Suppressor macrophage (primary cell): ENCODE measurements at regions not wholly inside any gene's neighbourhood (a gene's known extent, or its start where the extent isn't known, plus 50 kb on each side); places are given as distances from the start of the nearest gene placed in this dataset.

Source experiments
- DNase-seq, 4 experiments: peaks; one replicate each; pipeline ENCODE4 v3.0.0-alpha.2; 2020 to 2022

GRCh38 chr1:208803011-208803811 is 559.0 kb upstream of the PLXNA2 start:
- peak in 3 of 4 experiments; percentile 16 to 60 (median 26) for DNase-seq

DNA sequence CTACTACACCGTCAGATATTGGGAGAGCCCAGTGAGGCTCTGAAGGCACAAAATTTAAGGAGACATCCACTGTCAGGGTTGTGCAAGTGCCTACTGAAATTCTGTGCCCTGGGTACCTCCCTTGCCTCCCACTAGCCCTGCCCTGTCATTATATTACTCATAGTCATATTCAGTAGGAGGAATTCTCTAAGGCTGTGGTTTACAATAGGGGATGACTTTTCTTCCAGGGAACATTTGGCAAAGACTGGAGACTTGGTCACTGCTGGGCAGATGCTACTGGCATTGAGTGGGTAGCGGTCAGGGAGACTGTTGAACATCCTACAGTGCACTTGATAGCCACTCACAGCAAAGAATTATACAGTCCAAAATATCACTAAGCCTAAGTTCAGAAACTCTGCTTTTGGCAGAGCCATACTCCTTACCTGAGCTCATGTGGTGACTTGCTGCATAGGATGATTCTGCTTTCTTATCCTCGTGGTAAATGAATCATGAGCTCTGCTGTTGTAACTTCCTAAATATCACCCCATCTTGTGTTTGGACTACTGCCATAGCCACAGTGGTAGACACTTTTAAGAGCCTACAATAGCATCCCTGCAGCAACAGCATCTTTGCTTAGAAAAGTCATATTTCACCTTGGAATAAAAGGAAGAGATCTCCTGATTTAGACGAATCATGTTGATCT is 563.4 kb upstream of the PLXNA2 start:
- peak; percentile 9 to 74 (median 33) for DNase-seq

GRCh38 chr1:208808301-208808700 is 564.1 kb upstream of the PLXNA2 start:
- DNase-seq, result no peak

- DNase-seq, result no peak
Measured at GRCh38 chr1:208809876-208810275, 565.7 kb upstream of the PLXNA2 start.

DNA sequence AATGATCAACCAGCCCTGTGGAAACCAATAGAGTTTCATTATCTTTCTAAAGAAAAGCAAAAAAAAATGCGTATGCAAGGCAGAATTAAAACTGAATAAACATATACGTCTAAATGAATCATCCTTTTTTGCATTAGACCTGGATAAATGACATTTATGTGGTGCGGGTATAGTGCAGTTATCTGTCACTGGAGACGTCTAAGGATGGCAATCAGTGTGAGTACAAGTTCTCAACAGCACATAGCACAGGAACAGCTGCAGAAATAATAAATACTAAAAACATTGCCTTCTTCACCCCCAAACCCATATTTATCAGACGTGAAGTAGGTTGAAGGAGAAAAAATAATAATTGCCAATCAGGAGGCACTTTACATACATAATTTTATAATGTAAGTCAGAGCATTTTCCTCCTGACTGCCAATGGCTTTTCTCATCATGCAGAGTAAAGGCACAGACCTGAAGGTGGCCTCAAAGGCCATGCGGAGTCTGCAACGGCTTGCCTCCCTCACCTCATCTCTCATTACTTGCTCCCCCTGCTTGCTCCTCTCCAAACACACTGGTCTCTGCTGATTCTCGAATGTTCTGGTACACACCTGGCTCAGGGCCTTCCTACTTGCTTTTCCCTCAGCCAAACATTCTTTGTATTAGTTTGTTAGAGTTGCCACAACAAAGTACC is 574.7 kb upstream of the PLXNA2 start:
- DNase-seq, result no peak

DNA sequence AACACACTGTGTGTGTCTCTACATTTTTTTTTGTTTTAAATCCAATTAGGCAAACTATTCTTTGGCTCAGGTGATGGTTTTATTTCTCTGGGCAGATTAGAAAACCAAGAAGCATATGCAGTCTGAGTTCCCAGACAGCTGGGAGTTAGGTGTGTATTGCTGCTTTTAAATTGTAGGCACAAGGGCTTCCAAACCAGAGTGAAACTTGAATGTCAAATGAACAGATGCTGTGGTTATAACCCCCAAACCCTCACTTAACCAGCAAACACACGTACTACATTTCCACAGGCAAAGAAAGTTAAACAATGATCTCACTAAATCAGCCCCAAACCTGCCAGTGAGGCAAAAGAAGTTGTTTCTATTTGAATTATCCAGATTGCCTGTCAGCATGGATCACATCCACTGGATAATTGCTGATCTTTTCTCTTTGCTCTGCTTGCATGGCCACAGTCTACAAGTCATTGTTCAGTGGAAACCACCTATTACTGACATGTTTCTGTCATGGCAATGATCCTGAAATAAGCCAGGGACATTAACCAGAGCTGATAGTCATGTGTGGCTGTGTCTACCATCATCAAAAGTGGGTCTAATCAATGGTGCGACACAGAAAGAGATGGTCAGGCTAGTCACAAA is 576.5 kb upstream of the PLXNA2 start:
- no peak for DNase-seq

DNA sequence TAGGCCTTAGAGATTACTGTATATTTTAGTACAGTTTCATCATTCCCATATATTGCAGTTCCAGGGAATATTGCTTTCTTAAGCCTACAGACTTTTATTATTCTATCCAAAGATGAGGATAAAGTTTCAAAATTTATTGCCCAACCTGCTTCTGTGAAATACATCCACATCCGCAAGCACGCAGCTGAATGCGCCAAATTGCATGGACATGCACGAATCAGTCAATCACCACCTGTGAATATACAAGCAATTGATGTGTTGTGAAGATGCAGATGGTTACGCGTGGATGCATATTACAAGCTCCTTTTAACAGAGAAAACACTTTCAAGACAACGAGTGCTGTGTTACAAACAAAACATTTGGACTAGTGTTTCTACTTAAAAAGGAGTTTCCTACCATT is 577.8 kb upstream of the PLXNA2 start:
- no peak for DNase-seq

DNA sequence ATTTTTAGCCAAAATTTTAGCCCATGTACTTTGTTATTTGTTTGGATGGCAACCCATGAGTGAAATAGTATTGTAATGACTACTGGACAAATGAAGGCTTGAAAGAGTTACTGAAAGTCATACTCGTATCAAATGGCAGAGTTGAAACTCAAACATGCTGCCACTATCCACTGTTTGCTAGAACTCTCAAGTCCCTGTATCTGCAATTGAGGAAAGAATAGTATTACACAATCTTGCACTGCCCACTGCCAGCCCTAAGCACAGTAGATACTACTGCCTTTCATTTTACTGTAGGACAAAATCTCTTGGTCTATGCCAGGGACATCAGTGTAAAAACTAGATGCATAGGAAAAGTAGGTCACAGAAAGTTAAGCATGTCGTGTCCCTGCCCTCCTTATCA is 581.1 kb upstream of the PLXNA2 start:
- no peak for DNase-seq

GRCh38 chr1:208829595-208829994 is 585.4 kb upstream of the PLXNA2 start:
- no peak for DNase-seq

DNA sequence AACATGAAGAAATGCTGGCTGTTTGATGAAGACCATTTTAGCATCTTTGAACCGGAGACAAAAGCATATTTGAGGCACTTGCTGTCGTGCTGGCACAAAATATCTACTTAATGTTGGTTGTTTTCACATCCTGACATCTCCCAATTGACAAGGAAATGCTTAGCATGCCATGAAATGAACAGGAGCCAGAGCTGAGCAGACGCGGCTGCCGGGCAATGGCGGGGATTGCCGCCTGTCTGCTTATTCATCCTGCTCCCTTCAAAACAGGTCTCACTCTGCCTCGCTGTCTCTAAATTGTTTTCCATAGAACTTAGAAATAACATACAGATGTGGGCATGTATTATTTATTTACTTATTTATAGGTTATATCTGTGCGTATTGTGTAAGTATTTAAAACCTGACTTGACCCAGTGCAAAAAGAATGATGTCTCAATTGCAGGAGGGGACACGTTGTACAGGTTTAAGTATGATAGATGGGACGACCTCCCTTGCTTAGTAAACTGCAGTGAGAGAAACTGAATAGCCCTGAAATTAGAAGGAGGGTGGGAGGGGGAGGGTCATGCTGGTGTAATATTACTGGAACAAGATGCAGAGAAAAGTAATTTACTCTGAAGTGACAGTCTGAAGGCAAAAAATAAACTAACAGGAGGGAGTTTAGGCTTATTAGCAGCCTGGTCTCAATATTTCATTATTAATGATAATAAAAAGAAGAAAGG is 590.4 kb upstream of the PLXNA2 start:
- DNase-seq, result no peak

DNA sequence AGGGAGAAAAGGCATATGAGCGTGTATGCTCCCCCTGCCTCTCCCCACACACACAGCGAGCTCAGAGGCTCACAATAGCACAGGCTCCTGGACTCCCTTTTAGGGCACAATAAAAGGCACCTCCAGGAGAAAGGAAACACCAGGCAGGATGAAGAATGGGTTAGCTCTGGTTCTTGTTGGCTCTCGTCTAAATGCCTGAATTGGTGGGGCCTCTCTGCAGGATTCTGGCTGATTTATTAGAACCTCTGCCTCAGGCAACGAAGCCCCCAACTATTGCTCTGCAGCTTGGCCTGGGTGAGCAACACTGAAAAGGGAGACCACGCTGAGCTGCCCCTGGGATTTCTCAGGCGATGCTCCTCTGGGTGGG is 590.9 kb upstream of the PLXNA2 start:
- no peak for DNase-seq

GRCh38 chr1:208835781-208836180 is 591.6 kb upstream of the PLXNA2 start:
- DNase-seq, result no peak

GRCh38 chr1:208837242-208837641 is 593.1 kb upstream of the PLXNA2 start:
- DNase-seq, result no peak

DNA sequence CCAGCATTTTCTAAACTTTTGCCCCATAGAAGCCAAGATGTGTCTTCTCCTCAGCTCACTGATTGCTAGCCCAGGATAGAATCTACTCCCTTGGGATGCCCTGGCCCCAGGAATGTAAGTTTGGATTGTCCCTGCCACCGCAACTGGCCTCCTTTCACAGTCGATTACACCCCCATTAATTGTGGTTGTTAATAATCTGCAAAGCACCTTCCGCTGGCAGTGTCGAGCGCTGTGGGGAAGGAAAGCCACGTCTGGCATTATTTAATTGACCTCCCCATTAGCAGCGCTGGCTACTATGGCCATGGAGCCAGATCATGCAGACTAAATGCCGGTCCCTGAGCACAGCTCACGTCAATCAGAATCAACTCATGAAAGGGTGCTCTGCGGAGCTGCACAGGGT is 597.3 kb upstream of the PLXNA2 start:
- no peak for DNase-seq

- DNase-seq, result no peak
Measured at GRCh38 chr1:208842451-208842850, 598.3 kb upstream of the PLXNA2 start.

DNA sequence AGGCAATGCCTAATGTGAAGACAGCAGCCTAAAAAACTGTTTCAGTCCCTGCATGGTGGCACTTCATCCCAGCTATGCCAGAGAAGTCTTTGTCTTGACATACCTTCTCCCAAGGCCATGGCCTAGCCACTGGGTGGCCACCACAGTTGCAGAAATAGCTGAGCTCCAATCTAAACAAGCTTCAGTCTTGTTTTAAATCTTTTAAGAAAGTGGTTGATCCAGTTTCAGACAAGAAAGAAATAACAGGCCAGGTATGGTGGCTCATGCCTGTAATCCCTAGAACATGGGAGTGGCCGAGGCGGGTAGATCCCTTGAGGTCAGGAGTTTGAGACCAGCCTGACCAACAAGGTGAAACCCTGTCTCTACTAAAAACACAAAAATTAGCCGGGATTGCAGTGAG is 600.0 kb upstream of the PLXNA2 start:
- no peak for DNase-seq

- DNase-seq, result no peak
Measured at GRCh38 chr1:208848854-208849253, 604.7 kb upstream of the PLXNA2 start.

DNA sequence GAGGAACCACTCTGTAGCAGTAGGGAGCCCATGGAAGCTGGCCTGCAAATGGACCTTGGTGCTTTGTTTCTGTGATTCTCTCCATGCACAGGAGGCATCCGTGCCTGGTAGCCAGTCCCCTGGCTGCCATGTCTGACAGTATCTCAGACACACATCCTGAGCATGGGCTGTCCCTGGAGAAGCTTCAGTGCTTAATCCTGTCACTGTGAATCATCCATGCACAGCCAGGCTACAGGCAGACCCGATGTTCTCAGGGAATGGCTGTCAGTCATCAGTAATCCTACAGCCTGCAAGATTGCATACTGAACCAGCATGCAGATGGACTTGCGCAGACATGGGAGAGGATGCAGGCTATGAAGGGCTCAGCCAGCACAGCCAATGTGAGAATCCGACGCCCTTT is 606.3 kb upstream of the PLXNA2 start:
- DNase-seq, result no peak

DNA sequence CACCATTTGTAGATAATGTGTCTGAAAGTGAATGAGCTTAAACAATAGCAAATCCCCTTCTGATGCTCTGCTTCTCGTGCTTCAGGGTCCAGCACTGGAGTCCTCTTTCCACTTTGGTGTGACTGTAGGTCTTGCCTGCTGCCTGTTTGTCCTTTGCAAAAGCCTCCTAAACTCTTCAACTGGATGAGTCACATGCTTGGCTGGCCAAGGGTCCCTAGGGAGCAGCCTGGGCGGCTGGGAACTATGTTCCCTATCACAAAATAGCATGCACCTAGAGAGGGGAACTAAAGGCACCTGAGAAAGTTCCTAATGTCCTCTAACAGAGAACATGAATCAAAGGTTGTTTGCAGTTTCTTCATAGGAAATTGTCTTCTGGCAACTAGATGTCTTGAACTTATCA is 607.2 kb upstream of the PLXNA2 start:
- no peak for DNase-seq

DNA sequence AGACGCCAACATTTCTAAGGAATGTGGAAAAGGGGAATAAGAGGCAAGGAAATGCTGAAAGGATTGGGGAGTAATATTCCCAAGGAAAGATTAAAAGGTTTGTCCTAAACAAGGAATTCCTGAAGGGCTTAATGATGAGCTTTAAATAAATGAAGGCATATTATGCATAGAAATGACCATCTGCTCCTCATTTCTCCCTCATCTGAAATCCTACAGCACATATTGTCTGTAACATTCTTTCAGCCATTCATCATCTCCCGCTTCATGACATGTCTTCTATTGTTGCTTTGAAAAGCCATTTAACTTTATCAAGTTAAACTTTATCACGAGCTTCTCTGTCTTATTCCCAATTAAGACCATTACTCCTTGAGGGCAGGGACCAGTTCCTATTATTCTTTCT is 608.7 kb upstream of the PLXNA2 start:
- DNase-seq, result no peak

GRCh38 chr1:208855403-208855802 is 611.2 kb upstream of the PLXNA2 start:
- no peak for DNase-seq

DNA sequence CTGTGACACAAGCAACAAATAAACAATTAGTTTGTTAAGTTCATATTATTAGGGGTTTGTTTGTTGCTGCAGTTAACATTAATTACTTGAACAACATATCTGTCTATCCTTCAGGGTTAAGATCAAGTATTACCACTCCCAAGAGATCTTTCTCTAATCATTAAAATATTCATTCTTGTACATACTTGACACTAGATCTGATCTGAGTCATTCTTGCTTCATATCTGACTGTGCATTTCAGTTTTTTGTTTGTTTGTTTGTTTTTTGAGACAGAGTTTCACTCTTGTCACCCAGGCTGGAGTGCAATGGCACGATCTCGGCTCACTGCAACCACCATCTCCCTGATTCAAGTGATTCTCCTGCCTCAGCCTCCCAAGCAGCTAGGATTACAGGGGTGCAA is 613.3 kb upstream of the PLXNA2 start:
- no peak for DNase-seq

GRCh38 chr1:208858738-208859137 is 614.6 kb upstream of the PLXNA2 start:
- DNase-seq, result no peak
